GM12873 (cell line): ENCODE measurements at regions not wholly inside any gene's neighbourhood (a gene's known extent, or its start where the extent isn't known, plus 50 kb on each side); places are given as distances from the start of the nearest gene placed in this dataset.

Experiments
- TF ChIP-seq, protein P1 (sequence below): IDR thresholded peaks from 2 replicates; pipeline ENCODE4 v1.5.1; 2012; ENCODE audit warnings: low read depth, mild to moderate bottlenecking, moderate library complexity, low read length, control low read depth; ENCODE audit not compliant: insufficient read depth; ENCODE audit errors: missing control alignments

DNA sequence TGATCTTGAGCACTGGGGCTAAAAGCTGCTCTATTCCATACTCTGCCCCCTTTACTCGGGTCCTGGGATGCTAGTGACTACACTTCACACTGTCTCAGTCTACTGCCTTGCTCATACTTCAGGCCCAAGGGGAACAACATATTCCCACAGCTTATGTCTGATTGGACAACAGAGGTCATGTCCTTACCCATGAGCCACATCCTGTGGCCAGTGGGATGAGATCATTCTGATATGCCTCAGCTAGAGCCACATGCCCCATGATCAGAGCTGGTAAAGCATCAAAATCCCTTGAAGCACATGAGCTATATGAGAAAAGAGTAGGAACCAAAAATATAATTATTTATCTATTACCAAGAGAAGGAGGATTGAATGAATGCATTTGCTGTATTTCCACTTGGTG is 290.1 kb upstream of the TSHZ3 start:
- TF ChIP-seq, protein P1, sequence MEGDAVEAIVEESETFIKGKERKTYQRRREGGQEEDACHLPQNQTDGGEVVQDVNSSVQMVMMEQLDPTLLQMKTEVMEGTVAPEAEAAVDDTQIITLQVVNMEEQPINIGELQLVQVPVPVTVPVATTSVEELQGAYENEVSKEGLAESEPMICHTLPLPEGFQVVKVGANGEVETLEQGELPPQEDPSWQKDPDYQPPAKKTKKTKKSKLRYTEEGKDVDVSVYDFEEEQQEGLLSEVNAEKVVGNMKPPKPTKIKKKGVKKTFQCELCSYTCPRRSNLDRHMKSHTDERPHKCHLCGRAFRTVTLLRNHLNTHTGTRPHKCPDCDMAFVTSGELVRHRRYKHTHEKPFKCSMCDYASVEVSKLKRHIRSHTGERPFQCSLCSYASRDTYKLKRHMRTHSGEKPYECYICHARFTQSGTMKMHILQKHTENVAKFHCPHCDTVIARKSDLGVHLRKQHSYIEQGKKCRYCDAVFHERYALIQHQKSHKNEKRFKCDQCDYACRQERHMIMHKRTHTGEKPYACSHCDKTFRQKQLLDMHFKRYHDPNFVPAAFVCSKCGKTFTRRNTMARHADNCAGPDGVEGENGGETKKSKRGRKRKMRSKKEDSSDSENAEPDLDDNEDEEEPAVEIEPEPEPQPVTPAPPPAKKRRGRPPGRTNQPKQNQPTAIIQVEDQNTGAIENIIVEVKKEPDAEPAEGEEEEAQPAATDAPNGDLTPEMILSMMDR: no peak

DNA sequence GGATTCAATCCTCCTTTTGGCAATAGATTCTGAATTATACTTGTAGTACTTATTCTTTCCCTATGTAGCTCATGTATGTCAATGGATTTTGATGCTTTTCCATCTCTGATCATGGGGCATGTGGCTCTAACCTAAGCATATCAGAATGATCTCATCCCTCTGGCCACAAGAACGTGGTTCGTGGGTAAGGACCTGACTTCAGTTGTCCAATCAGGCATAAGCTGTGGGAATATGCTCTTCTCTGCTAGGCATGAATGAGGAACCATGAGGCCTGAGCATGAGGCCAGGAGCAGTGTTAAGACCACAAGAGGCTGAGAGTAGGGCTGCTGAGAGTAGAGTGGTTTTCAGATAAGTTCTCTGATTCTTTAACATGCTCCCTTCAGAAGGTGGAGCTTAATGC is 292.4 kb upstream of the TSHZ3 start:
- TF ChIP-seq, protein P1: no peak

DNA sequence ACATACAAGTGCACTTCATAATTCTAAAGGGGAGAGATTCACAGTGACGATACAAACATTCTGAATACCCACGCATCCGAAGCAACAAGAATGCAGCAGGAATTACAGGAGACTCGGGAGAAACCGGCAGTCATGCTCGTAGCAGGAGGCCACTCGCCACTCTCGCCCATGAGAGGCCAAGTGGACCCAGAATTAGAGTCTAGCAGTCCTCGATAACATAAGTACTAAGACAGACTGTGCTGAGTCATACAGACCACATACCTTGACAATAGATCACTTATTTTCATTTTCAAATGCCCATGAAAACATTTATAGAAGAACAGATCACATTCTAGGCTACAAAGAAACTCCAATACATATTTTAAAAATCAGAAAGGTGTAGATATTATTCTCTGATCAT is 299.1 kb upstream of the TSHZ3 start:
- TF ChIP-seq, protein P1: no peak

DNA sequence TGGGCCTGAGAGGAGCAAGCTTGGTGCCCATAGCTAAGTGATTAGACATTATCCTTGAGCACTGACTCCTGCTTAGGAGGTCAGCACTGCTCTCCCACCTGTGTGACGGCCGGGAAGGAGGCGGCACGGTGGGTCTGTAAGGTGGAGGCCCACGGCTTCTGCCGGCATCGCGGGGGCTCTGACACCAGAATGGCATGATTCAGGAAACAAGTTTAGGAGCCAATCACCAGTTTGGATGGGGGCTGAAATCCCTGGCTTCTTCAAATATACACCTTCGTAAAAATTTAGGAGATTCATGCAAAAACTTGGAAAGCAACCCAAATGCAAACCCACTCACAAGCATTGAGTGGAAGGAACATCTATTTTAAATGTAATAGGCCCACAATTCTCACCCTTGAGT is 307.3 kb upstream of the TSHZ3 start:
- TF ChIP-seq, protein P1: no peak

DNA sequence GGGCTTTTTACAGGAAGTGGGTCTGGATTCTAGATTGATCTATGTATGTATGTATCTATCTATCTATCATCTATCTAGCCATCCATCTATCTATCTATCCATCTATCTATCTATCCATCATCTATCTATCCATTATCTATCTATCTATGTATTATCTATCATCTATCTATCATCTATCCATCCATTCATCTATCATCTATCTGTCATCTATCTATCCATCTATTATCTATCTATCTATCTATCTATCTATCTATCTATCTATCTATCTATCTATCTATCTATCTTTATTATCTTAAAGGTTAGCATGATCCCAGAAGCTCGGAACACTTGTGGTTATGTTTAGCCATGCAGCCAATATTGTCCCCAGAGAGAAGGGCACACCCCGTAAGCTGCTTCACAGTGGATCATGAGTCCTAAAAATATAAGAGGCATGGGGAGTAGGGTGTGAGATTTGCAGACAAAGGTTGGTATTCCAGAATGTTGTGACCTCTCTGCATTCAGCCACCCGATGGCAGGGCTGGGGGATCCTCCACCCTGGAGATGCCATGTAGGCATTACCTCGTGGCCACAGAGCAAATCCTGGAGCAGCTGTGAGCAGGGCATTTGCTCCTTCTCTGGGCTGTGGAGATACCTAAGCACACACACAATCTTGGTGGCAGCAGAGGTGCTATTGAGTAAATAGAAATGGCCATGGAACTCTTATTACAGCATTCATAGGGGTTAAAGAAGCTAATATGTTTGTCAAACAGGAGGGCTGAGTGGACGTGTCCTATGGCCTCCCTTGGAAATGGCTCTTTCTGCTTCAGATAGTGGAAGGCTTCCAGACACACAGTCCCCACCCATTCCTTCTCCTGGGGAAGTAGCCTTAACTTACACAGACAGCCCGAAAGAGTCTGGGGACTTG is 310.0 kb upstream of the TSHZ3 start:
- TF ChIP-seq, protein P1: no peak

DNA sequence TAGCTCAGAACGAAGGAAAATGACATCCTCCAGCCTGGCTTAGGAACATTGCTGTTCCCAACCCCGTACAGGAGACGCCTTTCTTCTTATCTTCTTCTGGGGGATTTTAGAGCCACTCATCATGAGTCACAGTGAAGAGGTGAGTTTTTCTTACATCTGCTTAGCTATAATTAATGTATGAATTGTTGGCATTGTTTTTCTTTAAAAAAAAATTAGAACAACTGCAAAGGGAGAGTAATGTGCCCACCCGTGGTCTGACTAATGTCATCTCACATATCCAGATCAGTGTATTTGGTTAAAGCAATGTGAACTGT is 310.6 kb upstream of the TSHZ3 start:
- TF ChIP-seq, protein P1: no peak

DNA sequence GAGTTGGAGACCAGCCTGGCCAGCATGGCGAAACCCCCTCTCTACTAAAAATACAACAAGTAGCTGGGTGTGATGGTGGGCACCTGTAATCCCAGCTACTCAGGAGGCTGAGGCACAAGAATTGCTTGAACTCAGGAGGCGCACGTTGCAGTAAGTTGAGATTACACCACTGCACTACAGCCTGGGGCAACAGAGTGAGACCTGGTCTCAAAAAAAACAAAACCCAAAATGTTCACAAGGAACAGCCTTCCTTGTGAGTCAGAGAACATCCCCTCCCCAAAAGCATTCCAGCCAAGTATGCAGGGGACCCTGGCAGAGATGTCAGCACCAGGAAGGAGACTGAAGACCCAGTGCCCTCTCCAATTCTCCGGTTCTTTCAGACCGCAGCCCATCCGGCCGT is 314.9 kb upstream of the TSHZ3 start:
- TF ChIP-seq, protein P1: no peak
